GM11168 (cell line): ENCODE measurements at regions not wholly inside any gene's neighbourhood (a gene's known extent, or its start where the extent isn't known, plus 50 kb on each side); places are given as distances from the start of the nearest gene placed in this dataset.

Experiments used
- in situ Hi-C: fragments of 300-500 bp; cut with MboI; formaldehyde crosslinking; loops from one replicate; pipeline ENCODE4 v1.12.0; 2022; ENCODE audit warnings: low sequenced_read_pairs; ENCODE audit not compliant: unreplicated experiment

DNA sequence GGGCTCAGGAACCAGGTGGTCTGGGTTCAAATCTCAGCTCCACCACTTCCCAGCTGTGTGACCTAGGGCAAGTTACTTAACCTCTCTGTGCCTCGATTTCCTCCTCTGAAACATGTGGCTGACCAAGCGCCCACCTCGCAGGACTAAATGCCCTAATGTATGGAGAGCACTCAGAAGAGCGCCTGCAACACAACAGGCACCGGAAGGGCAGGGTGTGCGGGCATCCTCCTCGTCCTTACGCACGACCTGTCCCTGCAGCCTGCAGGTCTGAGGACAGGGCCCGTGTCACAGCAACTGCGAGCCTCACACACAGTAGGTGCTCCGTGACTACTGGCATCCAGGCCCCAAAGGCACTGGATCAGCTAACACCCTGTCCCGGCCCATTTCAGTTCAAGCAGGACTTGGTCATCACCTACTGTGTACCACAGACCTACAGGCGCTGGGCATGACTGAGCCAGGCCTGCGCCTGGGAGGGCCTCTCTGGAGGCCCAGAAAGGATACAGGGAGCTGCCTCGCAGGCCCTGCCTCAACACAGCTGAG, 131.5 kb downstream of the NCOR2 start:
- in situ Hi-C loops = no loop called here

DNA sequence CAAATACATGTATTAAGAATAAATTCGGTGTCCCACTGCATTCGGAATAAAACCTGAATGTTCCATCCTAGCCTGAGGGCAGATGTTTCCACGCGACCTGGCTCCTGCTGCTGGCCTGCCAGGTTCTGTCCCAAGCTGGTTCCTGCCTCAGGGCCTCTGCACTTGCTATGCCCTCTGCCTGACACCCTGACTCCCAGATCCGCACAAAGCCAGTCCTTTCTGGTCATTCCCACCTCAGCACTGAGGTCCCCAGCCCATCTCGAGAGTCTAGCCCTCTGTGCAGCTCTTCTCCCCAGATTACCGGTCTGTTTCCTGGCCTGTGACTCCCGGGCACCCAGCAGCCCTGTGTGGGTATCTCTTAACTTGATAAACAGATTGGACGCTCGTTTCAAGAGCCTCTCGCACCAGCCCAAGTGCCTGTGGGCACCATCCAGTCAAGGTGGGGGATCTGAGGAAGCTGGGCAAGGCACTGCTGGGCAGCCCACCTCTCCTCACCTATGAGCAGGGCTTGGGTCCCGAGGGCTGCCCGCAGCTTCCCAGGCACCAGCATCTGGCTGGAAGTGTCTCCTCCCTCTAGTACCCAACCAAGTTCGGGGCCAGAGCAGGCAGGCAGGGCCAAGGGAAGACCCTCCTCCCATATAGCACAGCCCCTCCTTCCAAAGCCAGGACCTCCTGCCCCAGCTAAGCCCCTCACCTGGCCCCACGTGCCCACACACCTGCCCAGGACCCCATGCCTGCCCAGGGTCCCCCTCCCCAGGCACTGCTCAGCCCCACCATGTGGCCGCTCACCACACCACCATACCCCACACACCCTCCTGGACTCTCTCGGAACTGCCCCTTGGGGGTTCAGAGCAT, 132.2 kb downstream of the NCOR2 start:
- in situ Hi-C loops = no loop called here

DNA sequence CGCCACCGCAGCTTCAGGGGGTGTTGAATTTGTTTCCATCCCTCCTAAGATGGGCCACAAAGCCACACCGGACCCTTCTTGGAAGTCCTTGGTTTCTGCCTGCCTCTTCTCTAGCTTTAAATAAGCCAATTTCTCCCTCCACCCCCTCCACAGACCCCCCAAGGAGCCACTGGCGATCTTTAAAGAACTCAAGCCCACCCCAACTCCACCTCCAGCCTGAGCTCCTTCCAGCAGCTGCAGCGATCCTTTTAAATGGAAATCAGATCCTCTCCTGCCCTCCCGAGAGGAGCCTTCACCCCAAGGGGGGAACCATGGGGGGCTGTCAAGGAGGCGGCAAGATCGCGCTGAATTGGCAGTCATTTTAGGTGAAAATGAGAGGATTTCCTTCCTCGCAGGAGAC, 133.1 kb downstream of the NCOR2 start:
- in situ Hi-C loops = no loop called here

DNA sequence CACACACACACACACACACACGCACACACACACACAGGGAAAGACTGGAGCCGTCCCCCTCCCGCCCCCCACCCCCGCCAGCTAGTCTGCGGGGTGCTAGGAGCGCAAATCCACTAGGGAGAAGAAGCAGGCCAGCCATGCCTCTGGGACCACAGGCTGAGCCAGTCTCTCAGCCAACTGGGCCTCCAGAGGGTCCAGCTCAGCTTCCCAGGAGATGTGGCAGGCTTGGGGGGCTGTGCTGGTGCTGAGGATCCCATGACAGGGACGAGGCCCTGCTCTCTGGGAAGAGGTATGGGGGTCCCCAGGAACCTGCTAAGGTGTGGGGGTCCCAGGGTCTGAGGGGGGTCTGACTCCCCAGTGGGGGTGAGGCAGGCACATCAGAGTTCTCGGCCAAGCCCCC, 133.5 kb downstream of the NCOR2 start:
- in situ Hi-C loops = no loop called here

DNA sequence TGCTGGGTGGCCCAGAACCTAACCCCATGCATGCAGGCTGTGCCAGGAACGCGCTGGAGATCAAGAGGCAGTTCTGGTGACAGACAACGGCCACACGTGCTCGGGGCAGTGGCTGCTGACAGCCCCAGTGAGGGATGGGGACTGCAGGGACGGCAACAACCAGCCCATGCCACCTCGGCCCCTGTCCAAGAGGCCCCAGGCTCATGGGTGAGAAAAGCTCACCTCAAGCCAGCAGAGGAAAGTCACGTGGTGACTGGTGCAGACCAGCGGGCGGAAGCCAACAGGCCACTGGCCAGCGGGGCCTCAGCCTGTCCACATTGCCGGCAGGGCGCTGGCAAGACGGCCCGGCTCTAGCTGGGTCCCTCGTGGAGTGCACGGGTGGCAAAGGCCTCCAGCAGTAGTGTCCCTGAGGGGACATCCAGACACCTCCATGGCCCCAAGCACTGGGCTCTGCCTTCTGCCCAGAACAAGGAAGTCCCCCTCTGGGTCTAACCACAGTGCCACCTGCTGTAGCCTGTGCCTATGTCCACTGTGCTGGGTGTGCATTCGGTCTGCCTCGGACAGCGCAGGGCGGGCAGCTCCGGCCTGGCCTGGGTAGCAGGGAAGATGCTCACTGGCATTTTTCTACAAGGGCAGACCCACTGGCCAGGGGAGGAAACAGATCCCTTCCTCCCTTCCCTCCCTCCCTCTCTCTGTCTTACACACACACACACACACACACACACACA, 134.1 kb downstream of the NCOR2 start:
- in situ Hi-C loops = no loop called here

DNA sequence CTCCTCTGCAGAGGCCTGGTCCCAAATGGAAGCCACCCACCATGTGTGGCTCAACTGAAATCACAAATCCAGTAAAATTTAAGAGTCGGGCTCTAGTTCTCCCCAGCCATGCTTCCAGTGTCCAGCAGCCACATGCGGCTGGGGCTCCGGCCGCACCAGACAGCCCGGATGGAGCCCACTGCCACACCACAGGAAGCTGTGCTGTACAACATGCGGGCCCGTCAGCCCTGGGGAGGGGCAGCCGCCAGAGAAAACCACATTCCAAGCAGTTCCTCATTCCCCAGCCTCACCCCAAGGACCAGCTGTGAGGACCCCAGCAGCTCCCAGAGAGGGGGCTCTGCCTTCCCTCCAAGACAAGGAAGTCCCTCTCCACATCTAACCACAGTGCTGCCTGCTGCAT, 135.0 kb downstream of the NCOR2 start:
- in situ Hi-C loops = no loop called here

DNA sequence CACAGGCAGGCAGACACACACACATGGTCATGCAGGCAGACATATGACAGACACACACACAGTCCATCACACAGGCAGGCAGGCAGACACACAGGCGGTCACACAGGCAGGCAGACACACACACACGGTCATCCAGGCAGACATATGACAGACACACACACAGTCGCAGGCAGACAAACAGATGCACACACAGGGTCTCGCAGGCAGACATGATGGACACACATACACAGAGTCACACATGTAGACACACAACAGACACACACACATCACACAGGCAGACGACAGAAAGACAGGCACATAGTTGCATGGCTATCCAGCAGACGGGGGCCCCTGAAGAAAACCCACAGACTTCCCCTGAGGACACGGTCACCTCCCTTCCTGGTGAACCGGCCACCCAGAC, 135.4 kb downstream of the NCOR2 start:
- in situ Hi-C loops = no loop called here

DNA sequence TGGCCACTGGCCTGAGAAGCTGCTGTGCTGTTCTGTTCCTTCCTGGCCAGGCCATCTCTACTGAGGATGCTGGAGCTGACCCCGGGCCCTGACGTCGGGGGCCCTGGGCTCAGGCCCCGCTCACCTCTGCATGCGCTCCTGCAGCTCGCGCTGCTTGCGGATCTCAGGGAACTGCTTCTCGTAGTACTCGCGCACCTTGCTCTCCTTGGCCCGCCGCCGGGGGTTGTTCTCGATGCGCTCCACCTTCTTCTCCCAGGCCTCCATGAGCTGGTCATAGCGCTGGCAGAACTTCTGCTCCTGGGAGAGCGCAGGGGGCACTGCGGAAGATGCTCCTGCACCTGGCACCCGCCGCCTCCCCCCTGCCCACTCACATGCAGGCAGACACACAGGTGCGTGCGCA, 135.6 kb downstream of the RFLNA start:
- in situ Hi-C loops = no loop called here

DNA sequence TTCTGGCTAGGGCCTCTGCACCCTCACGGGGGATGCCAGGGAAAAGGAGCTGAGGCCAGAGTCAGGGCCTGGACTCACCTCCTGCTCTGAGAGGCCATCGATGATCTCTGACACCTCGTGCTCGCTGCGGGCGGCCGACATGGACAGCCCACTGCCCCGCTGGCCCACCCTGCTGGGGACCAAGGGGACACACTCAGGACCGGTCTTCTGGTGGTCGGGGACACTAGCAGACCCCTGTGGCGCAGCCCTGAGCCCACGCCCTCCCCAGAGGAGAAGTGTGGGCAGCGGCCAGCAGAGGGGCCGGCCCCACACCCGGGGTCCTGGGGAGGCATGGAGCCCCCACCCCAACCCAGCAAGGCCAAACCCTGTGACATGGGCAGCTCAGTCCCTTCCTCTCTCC, 134.6 kb downstream of the RFLNA start:
- in situ Hi-C loops = no loop called here

DNA sequence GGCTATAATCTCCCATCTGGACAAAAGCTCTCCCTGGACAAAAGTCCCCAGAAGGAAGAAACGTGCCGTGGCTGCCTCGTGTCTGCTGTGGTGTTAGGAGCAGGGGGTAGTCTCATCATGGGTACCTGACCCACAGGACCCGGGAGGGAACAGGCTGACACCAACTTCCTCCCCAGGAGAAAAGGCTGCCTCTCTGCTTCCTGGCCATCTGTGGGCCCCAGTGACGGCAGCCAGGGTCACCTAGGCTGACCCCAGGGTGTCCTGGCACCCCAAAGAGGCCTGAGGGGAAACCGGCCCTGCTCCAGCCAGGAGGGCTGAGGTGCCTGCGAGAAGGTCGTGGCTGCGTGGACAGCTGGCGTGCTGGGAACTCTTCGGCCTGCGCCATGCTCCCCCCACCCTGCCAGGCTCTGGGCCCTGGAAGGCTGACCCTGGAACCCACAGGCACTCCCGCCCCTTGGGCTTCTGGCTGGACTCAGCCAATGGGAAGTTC, 133.9 kb downstream of the RFLNA start:
- in situ Hi-C loops = no loop called here

DNA sequence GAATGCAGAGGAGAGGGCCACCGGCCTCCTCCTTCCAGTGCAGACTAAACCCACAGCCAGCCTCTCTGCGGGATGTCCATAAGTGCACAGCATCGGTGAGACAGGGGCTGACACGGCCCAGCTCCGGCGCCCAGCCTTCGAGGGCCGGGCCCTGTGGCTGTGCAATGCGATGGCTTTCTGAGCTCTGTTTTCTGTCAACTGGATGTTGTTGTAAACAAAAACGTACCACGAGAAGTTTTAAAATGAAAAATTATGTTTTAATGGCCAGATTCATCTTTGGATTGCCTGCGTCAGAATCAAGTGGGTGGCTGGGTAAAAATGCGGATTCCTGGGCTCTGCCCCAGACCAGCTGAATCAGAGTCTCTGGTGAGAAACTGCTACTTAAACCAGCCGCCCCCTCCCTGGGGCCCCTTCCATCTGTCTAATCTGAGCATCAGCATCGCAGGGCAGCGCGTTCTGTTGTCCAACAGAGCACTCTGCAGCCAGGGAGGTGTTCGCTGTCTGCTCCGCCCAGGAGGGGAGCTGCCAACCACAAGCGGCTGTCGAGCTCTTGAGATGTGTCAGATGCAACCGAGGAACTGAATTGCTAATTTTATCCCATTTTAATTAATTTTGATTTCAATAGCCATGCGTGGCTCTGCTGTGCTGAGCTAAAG, 133.4 kb downstream of the RFLNA start:
- in situ Hi-C loops = no loop called here

DNA sequence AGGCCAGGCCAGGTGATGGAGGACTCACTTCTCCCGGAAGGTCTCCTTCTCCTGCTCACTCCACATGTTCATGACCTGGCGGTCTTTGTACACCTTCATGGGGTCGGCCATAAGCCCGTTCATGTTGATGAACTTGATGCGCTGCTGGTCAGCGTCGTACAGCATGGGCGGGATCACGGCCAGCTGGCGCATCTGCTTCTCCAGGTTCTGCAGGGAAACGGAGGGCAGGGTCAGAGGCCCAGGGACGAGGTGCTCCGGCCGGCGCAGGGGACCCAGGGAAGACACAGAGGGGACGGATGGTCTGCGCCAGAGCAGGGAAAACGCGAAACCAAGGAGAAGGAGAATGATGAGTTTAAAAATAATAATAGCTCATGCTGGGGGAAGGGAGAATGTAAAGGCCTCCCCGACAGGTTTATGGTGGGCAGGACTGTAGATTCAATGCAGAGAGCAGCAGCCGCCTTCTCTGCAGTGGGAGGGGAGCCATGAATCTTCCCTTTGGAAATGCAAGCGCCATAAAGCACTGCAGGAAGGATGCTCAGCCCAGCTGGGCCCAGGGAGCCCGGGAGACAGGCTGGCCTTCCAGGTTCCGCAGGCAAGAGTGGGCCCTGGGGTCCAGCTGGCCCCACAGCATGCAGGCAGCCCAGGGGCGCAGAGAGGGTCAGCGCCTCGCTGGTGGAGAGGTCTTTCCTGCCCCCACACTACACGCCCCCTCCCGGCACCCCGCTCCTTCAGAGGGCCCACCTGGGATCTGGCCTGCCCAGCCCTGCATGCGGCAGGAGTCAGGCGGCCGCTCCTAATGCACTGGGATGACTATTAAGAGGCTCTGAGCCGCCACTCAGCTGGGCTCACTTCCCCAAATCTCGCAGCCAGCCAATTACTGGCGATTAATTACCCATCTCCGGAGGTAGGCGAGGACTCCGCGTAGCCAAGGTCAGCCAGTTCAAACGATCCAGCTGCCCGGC, 132.0 kb downstream of the RFLNA start:
- in situ Hi-C loops = no loop called here

DNA sequence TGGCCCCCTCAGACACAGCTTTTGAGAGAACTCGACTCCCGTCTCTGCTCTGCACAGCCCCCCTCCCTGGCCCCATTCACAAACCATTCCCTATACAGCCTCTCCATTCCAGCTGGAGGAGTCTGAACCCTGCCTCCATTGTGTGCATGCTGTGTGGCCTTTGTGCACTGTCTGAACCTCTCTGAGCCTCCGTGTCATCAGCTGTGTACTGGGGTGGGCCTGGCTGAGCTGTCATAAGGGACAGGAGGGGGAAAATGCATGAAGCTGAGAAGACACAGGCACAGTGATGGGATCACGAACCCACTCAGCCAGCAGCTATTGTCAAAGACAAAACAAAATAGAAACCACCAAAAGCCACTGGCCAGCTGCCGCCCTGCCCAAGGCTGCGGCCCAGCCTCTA, 130.8 kb downstream of the RFLNA start:
- in situ Hi-C loops = no loop called here

DNA sequence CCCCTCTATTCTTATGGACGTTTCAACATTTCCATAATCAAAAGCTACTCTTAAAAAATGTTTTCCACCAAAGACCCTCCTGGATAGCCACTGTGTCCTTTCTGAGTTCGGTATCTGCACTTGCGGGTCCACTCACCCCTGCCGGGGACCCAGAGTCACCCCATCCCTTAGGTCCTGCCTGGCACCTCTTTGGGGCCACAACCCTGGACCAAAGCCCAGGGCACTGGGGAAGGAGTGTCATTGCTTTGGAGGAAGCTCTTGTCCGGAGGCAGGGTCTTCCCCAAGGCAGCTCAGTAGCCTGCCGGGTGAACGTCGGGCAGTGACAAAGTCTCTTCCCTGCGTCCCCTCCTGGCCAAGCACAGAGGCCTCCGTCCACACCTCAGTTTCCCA, 129.6 kb downstream of the RFLNA start:
- in situ Hi-C loops = no loop called here

DNA sequence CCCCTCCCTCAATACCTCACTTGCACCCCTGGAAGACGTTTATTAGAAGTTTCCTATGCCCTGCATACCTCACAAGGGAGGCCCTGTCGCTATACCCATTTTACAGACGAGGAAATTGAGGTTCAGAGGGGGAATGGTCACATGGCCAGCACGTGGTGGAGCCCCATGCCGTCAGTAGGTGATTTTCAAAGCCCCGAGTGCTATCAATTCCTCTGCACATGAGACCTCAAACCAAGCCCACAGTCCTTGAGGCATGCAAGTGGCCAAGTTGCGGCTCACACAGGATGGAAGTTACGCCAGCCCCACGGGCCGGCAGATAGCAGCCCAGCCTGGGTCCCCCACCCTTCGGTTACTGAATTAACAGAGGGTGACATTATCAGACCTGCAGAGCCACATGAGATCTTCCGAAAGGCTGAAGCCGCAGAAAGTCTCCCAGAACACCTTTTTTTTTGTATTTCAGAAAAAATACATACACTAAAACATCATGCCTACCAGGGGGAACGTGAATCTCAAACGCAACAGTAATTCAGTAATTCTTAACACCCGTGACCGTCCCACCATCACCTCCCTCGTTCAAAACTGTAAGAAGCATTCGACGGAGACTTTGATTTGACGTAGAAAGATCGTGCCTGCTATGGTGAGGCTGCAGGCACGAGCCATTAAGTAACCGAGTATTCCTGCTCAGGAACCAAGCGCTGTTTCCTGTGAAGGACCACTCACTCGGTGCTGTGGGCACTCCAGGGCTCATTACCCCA, 129.0 kb downstream of the RFLNA start:
- in situ Hi-C loops = no loop called here

DNA sequence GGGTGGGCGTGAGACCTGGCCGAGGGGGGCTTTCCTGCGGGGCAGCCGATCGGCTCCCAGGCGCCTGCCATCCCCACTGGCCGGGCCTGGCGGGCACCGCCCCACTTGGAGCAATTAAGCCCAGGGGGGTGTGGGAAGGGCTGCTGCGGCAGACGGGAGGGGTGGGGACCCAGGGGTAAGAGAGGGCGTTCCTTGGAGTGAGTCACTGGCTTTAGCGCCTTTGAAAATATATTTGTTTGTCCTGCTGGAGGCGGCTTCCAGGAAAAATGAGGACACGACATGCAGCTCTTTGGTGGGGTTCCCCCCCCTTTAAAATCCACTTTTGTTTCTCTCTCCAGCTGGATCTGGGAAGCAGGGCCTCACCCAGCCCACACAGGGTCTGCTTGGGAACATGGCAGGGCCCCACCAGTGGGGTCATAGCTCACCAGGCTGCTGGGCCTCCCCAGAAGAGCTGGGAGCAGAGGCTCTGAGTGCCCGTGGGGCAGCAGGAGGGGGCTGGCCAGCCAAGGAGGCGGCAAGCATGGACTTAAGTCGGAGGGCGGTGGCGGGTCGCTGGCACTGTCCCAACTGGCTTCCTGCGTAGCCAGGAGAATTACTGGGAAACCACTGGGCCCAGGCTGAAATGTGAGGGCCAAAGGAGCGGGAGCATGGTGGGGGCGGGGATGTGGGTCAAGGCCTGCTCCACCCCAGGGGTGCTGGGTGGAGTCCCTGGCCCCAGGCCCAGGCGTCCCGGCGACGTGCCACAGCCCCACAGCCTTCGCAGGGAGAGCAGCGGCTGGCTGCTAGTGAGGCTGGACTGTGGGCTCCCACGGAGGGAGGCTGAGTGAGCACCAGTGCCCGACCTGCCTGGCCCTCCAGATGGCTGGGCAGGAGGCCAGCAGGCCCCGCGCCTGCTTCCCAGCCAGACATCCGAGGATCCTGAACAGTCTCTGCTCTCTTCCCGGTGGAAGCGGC, 128.0 kb downstream of the RFLNA start:
- in situ Hi-C loops = no loop called here

DNA sequence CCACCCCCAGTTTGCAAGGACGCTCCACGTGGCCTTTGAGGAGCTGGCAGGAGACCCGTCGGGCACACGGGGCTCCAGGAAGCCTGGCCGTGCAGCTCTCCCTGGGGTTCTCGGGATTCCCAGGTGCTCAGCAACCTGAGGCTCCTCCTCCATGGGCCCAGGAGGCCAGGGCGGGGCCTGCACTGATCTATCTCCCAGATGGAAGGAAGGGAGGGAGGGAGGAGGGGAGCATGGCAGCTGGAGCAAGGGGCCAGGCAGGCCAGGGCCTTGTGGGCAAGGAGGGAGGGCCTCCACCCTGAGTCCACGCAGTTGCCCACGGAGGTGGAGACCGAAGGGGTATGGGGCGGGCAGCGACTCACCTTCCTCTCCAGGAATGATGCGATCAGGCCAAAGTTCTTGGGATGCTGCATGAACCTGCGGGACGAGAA, 127.3 kb downstream of the RFLNA start:
- in situ Hi-C loops = no loop called here
